Naive thymus-derived CD4-positive, alpha-beta T cell (primary cell): ENCODE measurements at regions not wholly inside any gene's neighbourhood (a gene's known extent, or its start where the extent isn't known, plus 50 kb on each side); places are given as distances from the start of the nearest gene placed in this dataset.

Experiments
- ATAC-seq: fragments of 150-1000 bp; cut with Tn5 transposase; 2 replicates; pipeline ENCODE4 v1.10.0; 2021; ENCODE audit warnings: mild to moderate bottlenecking, moderate library complexity
- CTCF ChIA-PET: fragments of 350-600 bp; sonication (Branson Sonifier 250); formaldehyde crosslinking; loops from one replicate; lab custom pipeline; 2021; ENCODE audit warnings: antibody characterized with exemption; lab: Charles Lee
- POLR2A ChIA-PET: fragments of 350-600 bp; sonication (Branson Sonifier 250); formaldehyde crosslinking; loops from one replicate; lab custom pipeline; 2021; ENCODE audit warnings: antibody characterized with exemption, inconsistent platforms; lab: Charles Lee
- DNase-seq, 9 donors: peaks; one replicate each; pipeline versions ENCODE4 v3.0.0 to v3.0.0-alpha.2; 2020 to 2022; ENCODE audit warnings: mixed read lengths in 1 of 9
- H3K27ac ChIP-seq: one replicate; pipeline ENCODE4 v1.7.0; 2013; ENCODE audit warnings: mild to moderate bottlenecking, low read depth, low read length, moderate library complexity
- H3K27me3 ChIP-seq, 2 donors: one replicate each; pipeline ENCODE4 v1.7.0; 2013; ENCODE audit warnings: low read length in 2 of 2, mild to moderate bottlenecking in 2 of 2, moderate library complexity in 2 of 2; ENCODE audit not compliant: control insufficient read depth in 2 of 2, insufficient read depth in 2 of 2
- H3K36me3 ChIP-seq, 3 experiments: 1 replicate in 2 of 3; 2 replicates in 1 of 3; pipeline ENCODE4 v1.7.0; 2013; ENCODE audit warnings: low read length in 3 of 3, mild to moderate bottlenecking in 3 of 3, moderate library complexity in 1 of 3; ENCODE audit not compliant: insufficient read depth in 3 of 3, control insufficient read depth in 2 of 3
- H3K4me1 ChIP-seq, 2 donors: one replicate each; pipeline ENCODE4 v1.7.0; 2013; ENCODE audit warnings: low read length in 2 of 2, mild to moderate bottlenecking in 2 of 2, moderate library complexity in 1 of 2; ENCODE audit not compliant: control insufficient read depth in 2 of 2, insufficient read depth in 2 of 2
- H3K4me3 ChIP-seq: 2 replicates; pipeline ENCODE4 v1.7.0; 2013; ENCODE audit warnings: mild to moderate bottlenecking, low read length
- H3K9me3 ChIP-seq, 3 experiments: 1 replicate in 2 of 3; 2 replicates in 1 of 3; pipeline ENCODE4 v1.7.0; 2013; ENCODE audit warnings: low read length in 3 of 3; ENCODE audit not compliant: control insufficient read depth in 2 of 3
- H3K27ac Mint-ChIP-seq, 9 donors: one replicate each; pipeline ENCODE4 v1.8.0; 2020 to 2022; ENCODE audit warnings: mixed read lengths in 9 of 9, mild to moderate bottlenecking in 8 of 9, moderate library complexity in 5 of 9, inconsistent platforms in 2 of 9
- H3K27me3 Mint-ChIP-seq, 5 donors: one replicate each; pipeline ENCODE4 v1.8.0; 2021 to 2022; ENCODE audit warnings: mixed read lengths in 5 of 5, mild to moderate bottlenecking in 1 of 5
- H3K36me3 Mint-ChIP-seq, 5 donors: one replicate each; pipeline ENCODE4 v1.8.0; 2020 to 2022; ENCODE audit warnings: mixed read lengths in 5 of 5, mild to moderate bottlenecking in 3 of 5, inconsistent platforms in 1 of 5
- H3K4me1 Mint-ChIP-seq, 7 donors: one replicate each; pipeline ENCODE4 v1.8.0; 2020 to 2022; ENCODE audit warnings: mixed read lengths in 7 of 7, mild to moderate bottlenecking in 3 of 7, inconsistent platforms in 1 of 7
- H3K4me3 Mint-ChIP-seq, 10 donors: one replicate each; pipeline ENCODE4 v1.8.0; 2020 to 2022; ENCODE audit warnings: mild to moderate bottlenecking in 10 of 10, mixed read lengths in 10 of 10, moderate library complexity in 6 of 10, inconsistent platforms in 2 of 10
- H3K9me3 Mint-ChIP-seq, 11 donors: one replicate each; pipeline ENCODE4 v1.8.0; 2020 to 2022; ENCODE audit warnings: mixed read lengths in 11 of 11, mild to moderate bottlenecking in 4 of 11, inconsistent platforms in 1 of 11, moderate library complexity in 1 of 11
- intact Hi-C, 2 donors: fragments of 100-400 bp; cut with micrococcal nuclease; formaldehyde crosslinking; loops; one replicate each; pipeline ENCODE4 v1.15.1; 2023

DNA sequence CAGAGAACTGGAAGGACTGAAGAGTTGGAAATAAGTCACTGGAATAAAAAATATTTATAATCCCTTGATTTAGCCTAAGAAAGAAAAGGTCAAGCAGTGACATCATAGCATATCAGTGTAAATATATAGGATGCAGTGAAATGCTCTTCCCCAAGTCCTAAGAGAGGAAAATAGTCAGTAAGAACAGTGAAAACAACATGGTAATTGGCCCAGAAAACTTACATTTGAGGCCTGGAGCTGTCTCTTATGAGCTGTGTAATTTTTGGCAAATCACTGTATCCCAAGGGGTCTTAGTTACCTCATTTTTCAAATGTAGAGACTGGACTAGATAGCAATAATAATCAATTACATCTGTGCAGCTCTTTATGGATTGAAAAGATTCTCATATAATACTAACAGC is 255.7 kb upstream of the AR start:
- Histone ChIP-seq H3K27ac (no peak overlapping the region), H3K36me3 (no peaks in the 10 kb centered on the region), H3K27me3 (no peaks in the 10 kb centered on the region), H3K4me3 (no peak overlapping the region), H3K9me3 (no peaks in the 10 kb centered on the region), H3K4me1 (no peaks in the 10 kb centered on the region)
- no peak overlapping the region for H3K27ac Mint-ChIP-seq
- no peak overlapping the region for H3K4me3 Mint-ChIP-seq
- ChIA-PET CTCF (no interaction called here), POLR2A (no interaction called here)
- DNase-seq: no peak
- H3K36me3 Mint-ChIP-seq: no peaks in the 10 kb centered on the region
- no peaks in the 10 kb centered on the region for H3K9me3 Mint-ChIP-seq
- ATAC-seq: no peak
- H3K4me1 Mint-ChIP-seq: no peaks in the 10 kb centered on the region
- intact Hi-C loops: no loop called here
- H3K27me3 Mint-ChIP-seq: no peaks in the 10 kb centered on the region

GRCh38 chrX:67289055-67289499 is 254.7 kb upstream of the AR start:
- POLR2A ChIA-PET: no interaction called here
- Histone ChIP-seq H3K9me3 (no peaks in the 10 kb centered on the region), H3K36me3 (no peaks in the 10 kb centered on the region), H3K4me1 (no peaks in the 10 kb centered on the region), H3K4me3 (no peak overlapping the region), H3K27ac (no peak overlapping the region), H3K27me3 (no peaks in the 10 kb centered on the region)
- intact Hi-C loops: no loop called here
- no peaks in the 10 kb centered on the region for H3K36me3 Mint-ChIP-seq
- no peak overlapping the region for H3K27ac Mint-ChIP-seq
- H3K4me1 Mint-ChIP-seq: no peaks in the 10 kb centered on the region
- no peaks in the 10 kb centered on the region for H3K27me3 Mint-ChIP-seq
- DNase-seq (no peak), ATAC-seq (no peak)
- CTCF ChIA-PET: no interaction called here
- H3K9me3 Mint-ChIP-seq: no peaks in the 10 kb centered on the region
- no peak overlapping the region for H3K4me3 Mint-ChIP-seq

DNA sequence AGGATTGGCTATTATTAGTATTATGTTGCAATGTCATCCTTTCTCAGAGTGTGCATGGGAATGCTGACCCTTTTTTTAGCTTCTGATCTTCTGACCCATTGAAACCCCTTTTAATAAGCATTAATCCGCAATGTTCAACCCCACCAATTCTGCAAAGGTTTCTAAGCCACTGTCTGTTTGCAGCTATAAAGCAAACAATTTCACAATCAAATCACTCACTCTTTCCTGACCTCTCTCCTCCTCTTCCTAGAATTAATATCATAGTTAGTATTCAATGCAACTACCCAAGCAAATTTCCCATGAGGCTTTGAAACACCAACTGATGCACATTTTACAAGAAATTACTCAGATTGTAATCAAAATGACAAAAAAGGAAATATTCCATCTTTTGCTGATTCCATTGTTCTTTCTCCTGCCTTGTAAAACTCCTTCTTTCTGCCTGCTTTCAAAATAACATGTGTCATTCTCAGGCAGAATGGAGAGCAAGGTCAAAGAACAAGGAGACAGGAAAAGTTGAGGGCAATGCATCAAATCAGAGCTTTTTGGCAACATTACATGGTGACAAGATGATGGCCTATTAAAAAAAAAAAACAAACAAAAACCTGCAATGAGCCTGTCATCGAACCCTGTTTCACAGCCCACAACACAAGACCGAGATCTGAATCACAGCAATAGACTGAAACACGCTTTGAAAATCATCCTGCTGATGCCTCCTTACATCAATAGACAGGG is 253.2 kb upstream of the AR start:
- H3K4me3 ChIP-seq: no peak overlapping the region
- H3K9me3 ChIP-seq: no peaks in the 10 kb centered on the region
- H3K27me3 Mint-ChIP-seq: no peaks in the 10 kb centered on the region
- H3K27ac ChIP-seq: no peak overlapping the region
- intact Hi-C loops: no loop called here
- no peaks in the 10 kb centered on the region for H3K4me1 Mint-ChIP-seq
- H3K36me3 ChIP-seq: no peaks in the 10 kb centered on the region
- H3K27me3 ChIP-seq: no peaks in the 10 kb centered on the region
- ATAC-seq (no peak), DNase-seq (no peak)
- ChIA-PET POLR2A (no interaction called here), CTCF (no interaction called here)
- H3K9me3 Mint-ChIP-seq: peaks cover 0 to 3% (median 0%) of the 10 kb centered on the region in 11 donors
- no peak overlapping the region for H3K27ac Mint-ChIP-seq
- no peaks in the 10 kb centered on the region for H3K36me3 Mint-ChIP-seq
- no peaks in the 10 kb centered on the region for H3K4me1 ChIP-seq
- no peak overlapping the region for H3K4me3 Mint-ChIP-seq

DNA sequence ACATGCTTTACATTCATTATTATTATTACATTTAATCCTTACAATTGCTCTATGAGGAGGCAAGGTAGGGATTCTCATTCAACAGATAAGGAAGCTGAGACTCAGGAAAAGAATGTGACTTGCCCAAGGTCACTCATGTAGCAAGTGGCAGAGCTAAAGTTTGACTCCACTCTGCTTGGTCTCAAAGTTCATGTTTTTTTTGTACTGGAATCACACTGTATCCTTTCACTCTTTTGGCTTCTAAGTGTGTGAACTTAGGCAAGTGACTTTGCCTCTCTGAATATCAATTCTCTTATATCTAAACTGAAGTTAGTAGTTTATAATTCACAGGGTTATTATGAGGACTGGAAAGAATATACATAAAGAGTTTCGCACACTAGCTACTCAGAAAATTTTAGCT is 247.9 kb upstream of the AR start:
- no peak overlapping the region for H3K4me3 ChIP-seq
- intact Hi-C loops: no loop called here
- no peak overlapping the region for H3K27ac ChIP-seq
- no peaks in the 10 kb centered on the region for H3K4me1 Mint-ChIP-seq
- no peaks in the 10 kb centered on the region for H3K36me3 Mint-ChIP-seq
- H3K9me3 ChIP-seq: no peaks in the 10 kb centered on the region
- H3K4me1 ChIP-seq: no peaks in the 10 kb centered on the region
- ChIA-PET CTCF (no interaction called here), POLR2A (no interaction called here)
- H3K36me3 ChIP-seq: no peaks in the 10 kb centered on the region
- ATAC-seq: no peak
- no peak overlapping the region for H3K4me3 Mint-ChIP-seq
- no peak overlapping the region for H3K27ac Mint-ChIP-seq
- no peak for DNase-seq
- H3K27me3 Mint-ChIP-seq: no peaks in the 10 kb centered on the region
- no peaks in the 10 kb centered on the region for H3K27me3 ChIP-seq
- H3K9me3 Mint-ChIP-seq: peaks cover 0 to 14% (median 0%) of the 10 kb centered on the region in 11 donors

GRCh38 chrX:67296395-67296794 is 247.4 kb upstream of the AR start:
- intact Hi-C loops: no loop called here
- H3K27me3 ChIP-seq: no peaks in the 10 kb centered on the region
- H3K27ac Mint-ChIP-seq: no peak overlapping the region
- no peak for DNase-seq
- POLR2A ChIA-PET: no interaction called here
- no peak overlapping the region for H3K4me3 Mint-ChIP-seq
- no peaks in the 10 kb centered on the region for H3K4me1 Mint-ChIP-seq
- H3K36me3 Mint-ChIP-seq: no peaks in the 10 kb centered on the region
- H3K27ac ChIP-seq: no peak overlapping the region
- no peak for ATAC-seq
- CTCF ChIA-PET: no interaction called here
- no peaks in the 10 kb centered on the region for H3K9me3 ChIP-seq
- H3K4me3 ChIP-seq: no peak overlapping the region
- no peaks in the 10 kb centered on the region for H3K4me1 ChIP-seq
- no peaks in the 10 kb centered on the region for H3K27me3 Mint-ChIP-seq
- H3K36me3 ChIP-seq: no peaks in the 10 kb centered on the region
- peaks cover 0 to 18% (median 1%) of the 10 kb centered on the region in 11 donors for H3K9me3 Mint-ChIP-seq

GRCh38 chrX:67317725-67318124 is 226.1 kb upstream of the AR start:
- H3K4me3 ChIP-seq: no peak overlapping the region
- H3K4me3 Mint-ChIP-seq: no peak overlapping the region
- no peaks in the 10 kb centered on the region for H3K4me1 ChIP-seq
- CTCF ChIA-PET: no interaction called here
- no peak for DNase-seq
- intact Hi-C loops: no loop called here
- no peaks in the 10 kb centered on the region for H3K4me1 Mint-ChIP-seq
- no peaks in the 10 kb centered on the region for H3K9me3 ChIP-seq
- POLR2A ChIA-PET: interaction anchor here (0.6 kb wide), 1 partner anchor 171 kb away, joined by 4 read pairs; no protein-coding TSS in a partner anchor
- no peaks in the 10 kb centered on the region for H3K27me3 Mint-ChIP-seq
- H3K36me3 ChIP-seq: no peaks in the 10 kb centered on the region
- no peak for ATAC-seq
- no peaks in the 10 kb centered on the region for H3K36me3 Mint-ChIP-seq
- H3K9me3 Mint-ChIP-seq: peaks cover 0 to 26% (median 5%) of the 10 kb centered on the region in 11 donors
- H3K27me3 ChIP-seq: no peaks in the 10 kb centered on the region
- H3K27ac ChIP-seq: no peak overlapping the region
- H3K27ac Mint-ChIP-seq: no peak overlapping the region

- H3K9me3 Mint-ChIP-seq: peaks cover 0 to 8% (median 0%) of the 10 kb centered on the region in 11 donors
- no peaks in the 10 kb centered on the region for H3K36me3 ChIP-seq
- H3K36me3 Mint-ChIP-seq: no peaks in the 10 kb centered on the region
- H3K27ac Mint-ChIP-seq: no peak overlapping the region
- no peak overlapping the region for H3K4me3 ChIP-seq
- H3K27ac ChIP-seq: no peak overlapping the region
- POLR2A ChIA-PET: no interaction called here
- H3K4me3 Mint-ChIP-seq: no peak overlapping the region
- ATAC-seq: no peak
- DNase-seq: no peak
- intact Hi-C loops: no loop called here
- H3K4me1 Mint-ChIP-seq: no peaks in the 10 kb centered on the region
- H3K4me1 ChIP-seq: no peaks in the 10 kb centered on the region
- H3K27me3 ChIP-seq: no peaks in the 10 kb centered on the region
- H3K9me3 ChIP-seq: no peaks in the 10 kb centered on the region
- no peaks in the 10 kb centered on the region for H3K27me3 Mint-ChIP-seq
- CTCF ChIA-PET: no interaction called here
These were observed 215.3 kb upstream of the AR start for GRCh38 chrX:67328476-67328875.
